Right cardiac atrium (tissue), 5 donors: ENCODE measurements at regions not wholly inside any gene's neighbourhood (a gene's known extent, or its start where the extent isn't known, plus 50 kb on each side); places are given as distances from the start of the nearest gene placed in this dataset.
"Not testable (repeated sequence)": the region's sequence is repeated elsewhere in the genome, so short reads cannot be mapped to it uniquely, and the experiment has no call there.

ENCODE experiments used
- ATAC-seq, 2 donors: fragments of 200-7000 bp; cut with Tn5 transposase; one replicate each; pipeline versions ENCODE4 v1.8.0 to v1.9.1; 2020; ENCODE audit warnings: moderate library complexity in 2 of 2, mild to moderate bottlenecking in 1 of 2
- DNase-seq, 3 donors: peaks; one replicate each; pipeline ENCODE4 v3.0.0-alpha.2; 2020
- H3K27ac ChIP-seq: one replicate; pipeline ENCODE4 v1.5.1; 2013; ENCODE audit warnings: mild to moderate bottlenecking, low read length, control low read depth, moderate library complexity
- H3K27me3 ChIP-seq: one replicate; pipeline ENCODE4 v1.6.1; 2013; ENCODE audit not compliant: control insufficient read depth, insufficient read depth
- H3K4me1 ChIP-seq: one replicate; pipeline ENCODE4 v1.6.1; 2013; ENCODE audit warnings: low read length; ENCODE audit not compliant: control insufficient read depth, insufficient read depth
- H3K4me3 ChIP-seq: one replicate; pipeline ENCODE4 v1.5.1; 2013; ENCODE audit warnings: low read length, control low read depth
- H3K9me3 ChIP-seq: one replicate; pipeline ENCODE4 v1.6.1; 2013; ENCODE audit warnings: low read length; ENCODE audit not compliant: control insufficient read depth
- WGBS: extraction: QIAGEN DNeasy Blood & Tissue Kit; methylation state at CpG from one replicate; pipeline ENCODE4 v1.1.7; 2013; 5-methylcytosine and 5-hydroxymethylcytosine counted together
- intact Hi-C, 4 donors: fragments of 100-400 bp; cut with DNase I; formaldehyde crosslinking; loops; one replicate each; pipeline versions ENCODE4 v1.11.0 to v1.14.0; 2022 to 2023
- donor health status: healthy with polysubstance abuse.
- donor health status: DM: no; HTN: yes; CAD: no.
- donor health status: DM: no; HTN: no; CAD: no.
- donor health status: DM: no; HTN: yes; CAD: no; lungs with severe emphysema.
- donor health status: DM: yes; HTN: yes; CAD: no.

DNA sequence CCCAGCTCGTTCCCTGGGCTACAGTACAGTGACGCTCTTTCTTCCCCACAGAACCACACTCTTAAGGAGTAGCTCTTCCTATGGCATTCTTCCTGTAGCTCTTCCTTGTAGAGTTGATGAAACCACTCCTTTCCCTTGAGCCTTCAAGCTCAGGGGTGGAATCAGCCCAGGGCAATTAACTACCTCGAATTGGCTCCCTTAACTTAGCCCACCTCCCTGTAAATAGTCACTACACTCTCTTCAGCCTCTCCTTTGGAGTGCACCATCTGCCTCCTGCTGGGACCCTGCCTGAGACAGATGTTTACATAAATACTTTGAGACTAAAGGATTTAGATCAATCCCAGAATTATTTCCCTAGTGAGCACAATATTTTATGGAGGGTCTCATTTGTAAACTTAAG is 537.8 kb upstream of the AUTS2 start:
- DNase-seq (no peak), ATAC-seq (no peak)
- intact Hi-C loops = no loop called here
- Histone ChIP-seq H3K4me3 (no peak overlapping the region), H3K4me1 (no peaks in the 10 kb centered on the region), H3K27me3 (no peaks in the 10 kb centered on the region), H3K27ac (no peak overlapping the region), H3K9me3 (peaks cover 3% of the 10 kb centered on the region)
- 64% methylated on average over 3 of the region's 3 CpGs for WGBS

DNA sequence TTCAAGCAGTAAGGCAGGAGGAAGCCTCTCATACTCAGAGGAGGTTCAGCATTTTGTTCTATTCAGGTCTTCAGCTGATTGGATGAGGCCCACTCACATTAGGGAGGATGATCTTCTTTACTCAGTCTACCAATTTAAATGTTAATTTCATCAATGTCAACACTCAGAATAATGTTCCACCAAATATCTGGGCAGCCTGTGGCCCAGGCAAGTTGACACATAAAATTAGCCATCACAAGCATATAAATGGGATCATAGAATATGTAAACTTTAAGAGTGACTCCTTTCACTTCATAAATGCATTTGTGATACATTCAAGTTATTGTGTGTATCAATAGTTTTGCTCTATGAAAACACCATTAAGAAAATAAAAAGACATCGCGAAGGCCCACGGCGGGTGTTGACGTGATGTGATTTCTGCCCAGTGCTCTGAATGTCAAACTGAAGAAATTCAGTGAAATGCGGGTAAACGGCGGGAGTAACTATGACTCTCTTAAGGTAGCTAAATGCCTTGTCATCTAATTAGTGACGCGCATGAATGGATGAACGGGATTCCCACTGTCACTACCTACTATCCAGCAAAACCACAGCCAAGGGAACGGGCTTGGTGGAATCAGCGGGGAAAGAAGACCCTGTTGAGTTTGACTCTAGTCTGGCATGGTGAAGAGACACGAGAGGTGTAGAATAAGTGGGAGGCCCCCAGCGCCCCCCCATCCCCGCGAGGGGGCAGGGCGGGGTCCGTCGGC is 536.1 kb upstream of the AUTS2 start:
- Histone ChIP-seq H3K27me3 (no peaks in the 10 kb centered on the region), H3K9me3 (no peaks in the 10 kb centered on the region), H3K4me1 (no peaks in the 10 kb centered on the region), H3K27ac (no peak overlapping the region), H3K4me3 (no peak overlapping the region)
- ATAC-seq (no peak), DNase-seq (no peak)
- WGBS = 96% methylated on average over 20 of the region's 20 CpGs
- intact Hi-C loops = no loop called here

DNA sequence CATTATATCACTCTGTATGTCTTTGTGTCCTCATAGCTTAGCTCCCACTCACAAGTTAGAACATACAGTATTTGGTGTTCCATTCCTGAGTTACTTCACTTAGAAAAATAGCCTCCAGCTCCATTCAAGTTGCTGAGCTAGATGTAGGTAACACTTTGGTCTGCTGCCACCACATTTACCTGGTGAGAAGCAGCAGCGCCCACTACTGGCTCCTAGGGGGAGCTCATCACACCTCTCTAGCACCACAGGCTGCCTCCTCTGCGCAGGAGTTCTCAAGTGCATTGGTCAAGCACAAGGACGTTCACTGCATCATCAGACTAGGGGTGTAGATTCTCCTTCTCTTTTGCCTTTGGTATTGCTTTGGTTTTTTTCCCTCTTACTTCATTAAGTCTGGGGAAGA is 530.9 kb upstream of the AUTS2 start:
- Histone ChIP-seq H3K4me1 (no peaks in the 10 kb centered on the region), H3K27me3 (no peaks in the 10 kb centered on the region), H3K4me3 (no peak overlapping the region), H3K9me3 (peaks cover 3% of the 10 kb centered on the region), H3K27ac (no peak overlapping the region)
- DNase-seq (no peak), ATAC-seq (no peak)
- 33% methylated on average over 3 of the region's 3 CpGs for WGBS
- intact Hi-C loops = no loop called here

DNA sequence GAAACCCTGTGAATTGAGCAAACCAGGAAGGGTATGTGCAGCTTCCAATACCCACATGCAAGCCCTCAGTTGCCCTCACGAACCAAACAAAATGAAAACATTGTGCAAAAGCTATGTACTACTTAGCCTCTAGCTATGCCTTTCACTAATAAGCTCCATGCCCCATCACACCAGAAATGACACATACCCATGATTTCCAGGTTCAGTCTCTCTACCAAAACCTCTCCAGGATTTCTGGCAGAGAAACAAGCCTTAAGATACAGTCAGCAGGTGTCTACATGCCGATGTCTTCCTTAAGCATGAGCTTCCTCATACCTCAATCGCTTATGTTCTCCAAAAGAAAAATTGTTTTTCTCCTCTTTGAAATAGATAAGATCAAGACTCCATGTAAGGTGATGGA is 527.8 kb upstream of the AUTS2 start:
- intact Hi-C loops = no loop called here
- no peaks in the 10 kb centered on the region for H3K27me3 ChIP-seq
- H3K4me3 ChIP-seq = no peak overlapping the region
- no peaks in the 10 kb centered on the region for H3K4me1 ChIP-seq
- no peak for ATAC-seq
- no peak overlapping the region for H3K27ac ChIP-seq
- no peak for DNase-seq
- WGBS = 91% methylated on average over 3 of the region's 3 CpGs
- peaks cover 3% of the 10 kb centered on the region for H3K9me3 ChIP-seq

DNA sequence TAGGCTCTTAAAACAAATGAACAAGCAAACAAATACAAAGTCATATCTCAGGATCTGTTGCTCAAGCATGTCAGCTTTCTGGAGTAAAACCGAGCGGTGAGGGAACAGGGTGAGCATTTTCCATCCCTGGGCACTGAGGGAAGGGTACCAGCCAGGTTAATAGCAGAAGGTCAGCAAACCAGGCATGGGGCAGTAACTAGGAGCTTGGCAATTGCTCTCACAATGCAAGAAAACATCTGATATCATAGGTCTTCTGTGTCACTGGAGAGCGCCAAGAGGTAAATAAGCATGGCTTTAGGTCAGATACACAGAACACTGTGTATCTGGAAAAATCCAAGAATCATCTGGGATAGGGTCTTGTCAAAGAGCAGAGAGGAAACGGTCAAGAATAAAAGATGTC is 521.7 kb upstream of the AUTS2 start:
- 87% methylated on average over 4 of the region's 4 CpGs for WGBS
- Histone ChIP-seq H3K27me3 (no peaks in the 10 kb centered on the region), H3K4me1 (no peaks in the 10 kb centered on the region), H3K9me3 (no peaks in the 10 kb centered on the region), H3K27ac (no peak overlapping the region), H3K4me3 (no peak overlapping the region)
- ATAC-seq (no peak), DNase-seq (no peak)
- intact Hi-C loops = no loop called here

DNA sequence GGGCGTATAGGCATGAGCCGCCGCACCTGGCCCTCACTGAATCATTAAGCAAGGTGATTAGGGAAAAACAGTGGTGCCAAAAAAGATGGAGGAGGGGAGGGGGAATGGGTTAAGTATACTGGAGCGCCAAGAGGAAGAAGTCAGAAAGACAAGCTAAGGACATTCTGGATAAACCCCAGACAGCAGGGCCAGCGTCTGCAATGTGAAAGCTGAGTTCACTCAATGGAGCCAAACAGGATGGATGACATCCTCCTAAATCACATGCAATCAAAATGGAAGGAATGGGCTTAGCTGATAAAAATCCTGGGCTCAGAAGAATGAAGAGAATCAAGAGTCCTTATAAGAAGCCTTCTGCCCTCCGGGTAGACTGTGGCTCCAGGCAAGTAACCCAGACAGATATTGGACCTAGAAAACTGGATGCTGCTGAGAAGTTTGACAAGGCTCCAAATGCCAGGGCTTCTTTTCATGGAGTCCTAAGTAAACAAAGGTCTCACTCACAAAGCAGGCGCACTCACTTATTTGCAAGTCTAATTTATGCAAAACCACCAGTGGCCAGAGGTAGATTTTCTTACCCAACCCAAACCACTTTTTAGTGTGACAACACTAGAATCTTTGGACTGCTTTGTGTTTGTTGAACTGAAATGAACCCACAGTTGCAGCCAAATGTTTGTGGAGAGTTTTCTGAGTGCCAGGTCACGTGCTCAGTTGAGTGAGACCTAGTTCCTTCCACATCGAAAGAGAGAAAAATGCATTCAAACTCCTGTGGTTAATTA is 519.1 kb upstream of the AUTS2 start:
- ATAC-seq (peak; percentile 56 to 66), DNase-seq (peak; percentile 16 to 74 (median 49))
- Histone ChIP-seq H3K4me1 (no peaks in the 10 kb centered on the region), H3K4me3 (no peak overlapping the region), H3K27me3 (no peaks in the 10 kb centered on the region), H3K27ac (no peak overlapping the region), H3K9me3 (no peaks in the 10 kb centered on the region)
- intact Hi-C loops = no loop called here
- 47% methylated on average over 9 of the region's 9 CpGs for WGBS

DNA sequence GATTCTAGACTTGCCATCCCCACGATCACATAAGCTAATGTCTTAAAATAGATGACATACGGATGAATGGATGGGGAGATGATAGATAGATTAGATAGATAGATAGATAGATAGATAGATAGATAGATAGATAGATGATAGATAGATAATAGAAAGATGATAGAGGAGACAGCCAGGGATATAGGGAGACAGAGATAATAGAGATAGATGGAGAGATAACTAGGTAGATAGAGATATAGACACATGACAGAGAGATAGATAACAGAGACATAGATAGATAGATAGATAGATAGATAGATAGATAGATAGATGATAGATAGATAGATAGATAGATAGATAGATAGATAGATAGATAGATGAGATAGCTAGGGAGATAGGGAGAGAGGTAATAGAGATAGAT is 511.0 kb upstream of the AUTS2 start:
- WGBS = 80% methylated on average over 2 of the region's 2 CpGs
- DNase-seq, H3K27me3 ChIP-seq, ATAC-seq, H3K4me1 ChIP-seq, H3K27ac ChIP-seq, H3K9me3 ChIP-seq, intact Hi-C loops, H3K4me3 ChIP-seq: not testable (repeated sequence)

DNA sequence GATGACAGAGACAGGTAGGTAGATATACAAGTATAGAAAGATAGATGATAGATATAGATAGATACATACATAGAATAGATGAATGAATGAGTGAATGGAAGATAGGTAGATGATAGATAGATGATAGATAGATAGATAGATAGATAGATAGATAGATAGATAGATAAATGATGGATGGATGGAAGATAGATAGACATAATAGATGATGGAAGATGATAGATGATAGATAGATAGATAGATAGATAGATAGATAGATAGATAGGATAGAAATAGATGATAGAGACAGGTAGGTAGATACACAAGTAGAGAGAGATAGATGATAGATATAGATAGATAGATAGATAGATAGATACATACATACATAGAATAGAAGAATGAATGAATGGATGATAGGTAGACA is 510.1 kb upstream of the AUTS2 start:
- no peaks in the 10 kb centered on the region for H3K9me3 ChIP-seq
- H3K4me1 ChIP-seq = no peaks in the 10 kb centered on the region
- intact Hi-C loops = no loop called here
- no peak for ATAC-seq
- H3K27ac ChIP-seq = no peak overlapping the region
- DNase-seq = no peak
- no peaks in the 10 kb centered on the region for H3K27me3 ChIP-seq
- H3K4me3 ChIP-seq = no peak overlapping the region

DNA sequence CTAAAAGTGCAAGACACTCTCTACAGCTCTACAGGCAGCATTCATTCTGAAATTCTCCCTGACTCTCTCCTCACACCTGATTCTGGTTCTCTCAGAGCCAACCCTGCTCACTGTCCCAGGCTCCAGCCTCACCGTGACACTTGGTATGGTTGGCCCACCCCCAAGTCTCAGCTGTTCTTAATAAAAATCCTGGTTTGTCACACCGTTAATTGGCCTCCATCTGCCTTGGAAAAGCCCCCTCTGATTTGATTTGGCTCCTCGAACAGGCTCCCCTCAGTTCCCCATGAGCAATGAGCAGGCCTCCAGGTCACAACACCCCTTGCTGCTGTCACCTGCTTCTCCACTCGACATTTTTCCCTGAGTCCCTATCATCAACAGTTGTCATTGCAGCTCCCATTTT is 507.3 kb upstream of the AUTS2 start:
- Histone ChIP-seq H3K27ac (no peak overlapping the region), H3K27me3 (no peaks in the 10 kb centered on the region), H3K4me1 (no peaks in the 10 kb centered on the region), H3K4me3 (no peak overlapping the region), H3K9me3 (no peaks in the 10 kb centered on the region)
- 74% methylated on average over 4 of the region's 4 CpGs for WGBS
- no peak for DNase-seq
- no peak for ATAC-seq
- intact Hi-C loops = no loop called here

DNA sequence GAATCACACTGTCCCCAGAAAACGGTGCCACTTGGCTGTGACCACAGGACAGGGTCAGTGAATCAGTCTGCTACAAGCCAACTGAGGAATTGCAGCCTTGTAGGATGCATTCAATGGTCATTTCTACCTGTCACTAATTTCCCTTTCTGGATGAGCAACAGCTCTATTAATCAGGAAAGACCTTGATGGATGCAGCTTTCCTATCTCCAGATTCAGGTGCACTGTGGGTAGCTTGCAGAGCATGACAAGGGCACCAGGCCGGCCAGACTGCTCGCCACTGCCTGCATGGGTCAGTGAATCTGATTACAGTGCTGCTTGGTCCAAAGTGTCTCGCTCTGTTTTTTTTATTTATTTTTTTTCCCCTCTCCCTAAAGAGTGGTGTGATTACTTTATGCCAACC is 506.8 kb upstream of the AUTS2 start:
- 79% methylated on average over 4 of the region's 4 CpGs for WGBS
- intact Hi-C loops = no loop called here

DNA sequence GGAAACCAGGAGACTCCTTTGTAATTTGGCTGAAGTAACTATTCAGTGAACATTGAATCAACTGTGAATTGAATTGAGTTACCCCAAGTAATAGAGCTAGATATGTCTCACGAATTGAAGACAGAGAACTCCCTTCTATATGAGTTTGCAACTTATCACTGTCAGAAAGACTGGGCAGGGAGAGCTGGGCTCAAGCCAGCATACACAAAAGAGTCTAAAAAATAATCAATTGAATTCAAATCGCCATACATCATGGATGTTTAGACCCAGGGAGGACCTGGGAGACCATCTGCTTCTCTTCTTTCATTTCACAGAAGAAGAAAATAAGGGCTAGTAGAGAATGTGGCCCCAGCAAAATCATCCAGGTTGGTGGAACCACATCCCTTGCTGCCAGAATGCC is 503.1 kb upstream of the AUTS2 start:
- no peak for DNase-seq
- Histone ChIP-seq H3K4me3 (no peak overlapping the region), H3K27ac (no peak overlapping the region), H3K9me3 (no peaks in the 10 kb centered on the region), H3K4me1 (no peaks in the 10 kb centered on the region), H3K27me3 (no peaks in the 10 kb centered on the region)
- WGBS = 57% methylated on average over 2 of the region's 2 CpGs
- ATAC-seq = no peak
- intact Hi-C loops = no loop called here

More for the DNA sequence above, 506.8 kb upstream of the AUTS2 start:
- Histone ChIP-seq H3K9me3 (no peaks in the 10 kb centered on the region), H3K4me3 (no peak overlapping the region), H3K27me3 (no peaks in the 10 kb centered on the region), H3K4me1 (no peaks in the 10 kb centered on the region), H3K27ac (no peak overlapping the region)
- DNase-seq = no peak
- ATAC-seq = no peak
